Muscle layer of duodenum (tissue), 2 donors: ENCODE measurements at regions not wholly inside any gene's neighbourhood (a gene's known extent, or its start where the extent isn't known, plus 50 kb on each side); places are given as distances from the start of the nearest gene placed in this dataset.

ENCODE experiments used
- H3K27ac ChIP-seq: one replicate; pipeline ENCODE4 v1.7.0; 2013; ENCODE audit warnings: mild to moderate bottlenecking, low read length
- H3K27me3 ChIP-seq: one replicate; pipeline ENCODE4 v1.7.0; 2013; ENCODE audit warnings: low read depth, mild to moderate bottlenecking, control low read depth, low read length
- H3K36me3 ChIP-seq, 2 donors: one replicate each; pipeline ENCODE4 v1.7.0; 2013; ENCODE audit warnings: low read length in 2 of 2, control low read depth in 1 of 2, mild to moderate bottlenecking in 1 of 2; ENCODE audit not compliant: insufficient read depth in 2 of 2, control insufficient read depth in 1 of 2
- H3K4me1 ChIP-seq, 2 donors: one replicate each; pipeline ENCODE4 v1.7.0; 2013; ENCODE audit warnings: low read length in 2 of 2, mild to moderate bottlenecking in 2 of 2, control low read depth in 1 of 2, moderate library complexity in 1 of 2; ENCODE audit not compliant: insufficient read depth in 2 of 2, control insufficient read depth in 1 of 2
- H3K4me3 ChIP-seq, 2 donors: one replicate each; pipeline ENCODE4 v1.7.0; 2013; ENCODE audit warnings: low read length in 2 of 2, low read depth in 1 of 2, mild to moderate bottlenecking in 1 of 2
- H3K9me3 ChIP-seq, 2 donors: one replicate each; pipeline ENCODE4 v1.7.0; 2013; ENCODE audit warnings: low read length in 2 of 2, control low read depth in 1 of 2, mild to moderate bottlenecking in 1 of 2; ENCODE audit not compliant: control insufficient read depth in 1 of 2
- donor health status: healthy.

DNA sequence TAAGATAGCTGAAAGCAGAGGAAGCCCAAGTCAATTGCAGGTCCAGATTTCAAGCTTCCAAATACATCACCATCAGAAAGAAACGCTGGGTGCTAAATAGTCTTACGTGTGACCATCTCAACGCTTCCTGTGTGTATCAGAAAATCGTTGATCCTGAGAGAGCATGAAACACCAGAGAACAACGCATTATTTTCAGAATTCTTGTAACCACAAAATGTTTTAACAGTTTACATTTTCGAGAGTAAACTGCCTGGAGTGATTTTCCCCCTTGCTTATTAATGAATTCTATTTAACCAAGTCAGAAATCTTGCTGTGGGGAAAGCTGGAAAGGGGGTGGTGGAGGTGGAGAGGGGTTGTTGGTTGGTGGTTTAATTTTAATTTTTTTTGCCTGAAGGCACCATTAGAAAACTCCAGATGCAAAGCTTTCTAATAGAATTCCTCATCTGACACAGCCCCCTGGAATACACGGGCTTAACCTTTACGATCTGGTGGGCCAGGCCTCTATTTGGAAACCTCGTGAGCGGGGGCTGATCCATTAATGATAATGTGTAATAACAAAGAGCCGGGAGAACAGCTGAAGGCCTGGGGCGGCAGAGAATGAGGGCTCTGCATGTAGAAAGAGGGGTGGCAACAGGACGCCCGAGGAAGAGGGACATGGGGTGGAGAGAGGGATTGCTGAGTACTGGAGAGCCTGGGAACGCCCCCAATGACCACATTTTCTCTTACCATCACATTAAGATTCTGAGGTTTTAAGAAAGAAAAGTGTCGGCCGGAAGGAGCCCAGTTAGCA is 124.5 kb upstream of the NFIB start:
- Histone ChIP-seq H3K36me3 (no peaks in the 10 kb centered on the region), H3K4me1 (peaks cover 0 to 10% of the 10 kb centered on the region in 2 donors), H3K27ac (no peak overlapping the region), H3K27me3 (no peaks in the 10 kb centered on the region), H3K9me3 (no peaks in the 10 kb centered on the region), H3K4me3 (no peak overlapping the region)

DNA sequence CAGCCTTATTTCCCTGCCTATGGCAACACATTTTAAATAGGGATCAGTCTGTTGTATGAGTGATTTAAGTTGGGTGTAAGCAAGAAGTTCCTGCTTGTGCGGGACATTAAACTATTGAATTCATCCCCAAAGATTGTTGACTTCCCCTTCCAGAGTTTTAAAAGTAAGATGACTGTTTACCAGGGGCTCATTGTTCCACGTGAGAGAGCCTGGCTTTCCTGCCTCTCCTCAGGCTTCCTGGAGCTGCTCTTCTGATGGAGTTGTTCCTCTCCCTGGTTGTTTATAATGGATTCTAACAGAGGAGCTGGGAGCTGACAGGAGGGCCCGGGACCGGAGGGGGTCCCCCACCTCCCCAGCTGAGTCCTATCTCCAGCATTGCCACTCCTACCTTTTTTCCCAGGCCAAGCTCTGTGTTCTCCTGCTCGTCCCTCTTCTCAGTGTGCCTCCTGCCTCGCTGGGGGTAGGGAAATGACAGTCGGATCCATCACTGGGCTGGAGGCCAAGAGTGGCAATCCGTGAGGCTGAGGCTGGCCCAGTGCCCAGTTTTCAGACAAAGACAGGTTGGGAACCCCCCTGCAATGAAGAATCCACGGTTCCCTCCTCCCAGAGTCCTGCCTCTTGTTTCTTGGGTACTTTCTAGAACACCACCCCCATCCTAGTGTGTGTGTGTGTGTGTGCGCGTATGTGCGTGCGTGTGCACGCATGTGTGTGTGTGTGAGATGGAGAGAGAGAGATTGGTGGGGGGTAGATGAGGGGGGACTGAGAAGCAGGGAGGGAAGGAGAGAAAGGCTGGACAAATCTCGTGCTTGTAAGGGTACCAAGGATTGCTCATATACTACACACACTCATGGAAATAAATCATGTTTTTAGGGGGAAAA is 123.7 kb upstream of the NFIB start:
- H3K4me3 ChIP-seq: no peak overlapping the region
- no peak overlapping the region for H3K27ac ChIP-seq
- H3K36me3 ChIP-seq: no peaks in the 10 kb centered on the region
- H3K9me3 ChIP-seq: no peaks in the 10 kb centered on the region
- H3K27me3 ChIP-seq: no peaks in the 10 kb centered on the region
- H3K4me1 ChIP-seq: peaks cover 0 to 13% of the 10 kb centered on the region in 2 donors

DNA sequence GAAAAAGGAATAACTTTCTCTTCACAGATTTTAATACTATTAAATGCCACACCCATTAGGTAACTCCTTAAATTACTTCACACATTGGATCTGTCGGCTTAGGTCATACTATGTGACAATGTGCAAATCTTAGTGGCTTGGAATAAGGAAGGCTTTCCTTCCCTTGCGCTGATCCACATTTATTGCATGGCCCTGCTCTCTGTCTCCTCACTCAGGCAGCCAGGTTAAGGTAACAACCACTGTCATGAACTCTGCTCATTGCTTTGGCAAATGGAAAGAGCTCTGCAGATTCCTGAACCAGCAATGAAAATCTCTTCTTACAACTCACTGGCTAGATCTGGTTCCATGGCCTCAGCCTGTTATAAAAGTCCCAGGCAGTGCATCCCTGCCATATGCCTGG is 121.9 kb upstream of the NFIB start:
- Histone ChIP-seq H3K27me3 (no peaks in the 10 kb centered on the region), H3K9me3 (no peaks in the 10 kb centered on the region), H3K4me3 (no peak overlapping the region), H3K4me1 (peaks cover 0 to 13% of the 10 kb centered on the region in 2 donors), H3K27ac (no peak overlapping the region), H3K36me3 (no peaks in the 10 kb centered on the region)

DNA sequence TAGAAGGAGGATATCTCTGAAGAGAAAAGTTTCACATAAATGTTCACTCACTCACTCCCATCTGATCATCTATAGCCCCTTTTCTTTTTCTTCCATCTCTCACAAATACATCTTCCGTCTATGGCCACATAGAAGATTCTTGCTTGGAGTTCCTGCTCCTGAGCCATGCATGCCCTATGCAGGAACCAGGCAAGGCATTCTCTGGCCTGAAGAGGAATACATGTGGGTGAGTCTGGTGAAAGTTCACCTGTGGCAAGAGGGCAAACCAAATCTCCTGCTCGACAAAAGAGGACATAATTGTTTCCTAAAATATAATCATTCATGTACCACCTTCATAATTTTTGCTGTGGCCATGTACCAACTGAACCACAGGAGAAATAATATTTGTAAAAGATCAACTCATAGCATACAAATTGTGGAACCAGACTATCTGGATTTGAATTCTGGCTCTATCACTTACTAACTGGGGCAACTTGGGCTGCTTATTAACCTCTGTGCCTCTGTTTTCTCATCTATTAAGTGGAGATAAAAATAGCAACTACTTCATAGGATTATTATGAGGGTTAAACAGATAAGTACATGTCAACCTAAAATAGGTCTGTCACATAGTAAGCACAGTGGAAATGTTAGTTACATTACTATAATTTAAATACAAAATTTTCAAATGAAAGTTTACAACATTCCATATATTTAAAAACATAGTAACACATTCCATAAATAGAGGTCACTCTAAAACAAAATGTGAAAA is 121.2 kb upstream of the NFIB start:
- peaks cover 0 to 13% of the 10 kb centered on the region in 2 donors for H3K4me1 ChIP-seq
- H3K4me3 ChIP-seq: no peak overlapping the region
- H3K27ac ChIP-seq: no peak overlapping the region
- H3K9me3 ChIP-seq: no peaks in the 10 kb centered on the region
- H3K36me3 ChIP-seq: no peaks in the 10 kb centered on the region
- H3K27me3 ChIP-seq: no peaks in the 10 kb centered on the region

DNA sequence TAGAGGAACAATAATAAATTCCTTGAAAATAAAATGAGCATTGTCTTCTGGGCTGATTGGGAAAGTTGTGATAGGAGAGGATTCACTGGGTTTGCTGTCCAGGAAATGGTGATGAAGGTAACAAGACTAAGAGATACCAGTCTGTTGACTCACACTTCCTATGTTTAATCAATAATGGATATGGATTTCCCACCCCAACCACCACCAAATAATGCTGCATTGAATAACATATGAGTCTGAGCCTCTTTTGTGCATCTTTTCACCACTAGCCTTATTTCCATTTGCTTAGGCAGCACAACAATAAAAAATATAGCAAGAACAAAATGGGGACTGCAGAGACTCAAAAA is 120.2 kb upstream of the NFIB start:
- Histone ChIP-seq H3K27ac (no peak overlapping the region), H3K4me3 (no peak overlapping the region), H3K36me3 (no peaks in the 10 kb centered on the region), H3K27me3 (no peaks in the 10 kb centered on the region), H3K4me1 (peaks cover 0 to 13% of the 10 kb centered on the region in 2 donors), H3K9me3 (no peaks in the 10 kb centered on the region)

DNA sequence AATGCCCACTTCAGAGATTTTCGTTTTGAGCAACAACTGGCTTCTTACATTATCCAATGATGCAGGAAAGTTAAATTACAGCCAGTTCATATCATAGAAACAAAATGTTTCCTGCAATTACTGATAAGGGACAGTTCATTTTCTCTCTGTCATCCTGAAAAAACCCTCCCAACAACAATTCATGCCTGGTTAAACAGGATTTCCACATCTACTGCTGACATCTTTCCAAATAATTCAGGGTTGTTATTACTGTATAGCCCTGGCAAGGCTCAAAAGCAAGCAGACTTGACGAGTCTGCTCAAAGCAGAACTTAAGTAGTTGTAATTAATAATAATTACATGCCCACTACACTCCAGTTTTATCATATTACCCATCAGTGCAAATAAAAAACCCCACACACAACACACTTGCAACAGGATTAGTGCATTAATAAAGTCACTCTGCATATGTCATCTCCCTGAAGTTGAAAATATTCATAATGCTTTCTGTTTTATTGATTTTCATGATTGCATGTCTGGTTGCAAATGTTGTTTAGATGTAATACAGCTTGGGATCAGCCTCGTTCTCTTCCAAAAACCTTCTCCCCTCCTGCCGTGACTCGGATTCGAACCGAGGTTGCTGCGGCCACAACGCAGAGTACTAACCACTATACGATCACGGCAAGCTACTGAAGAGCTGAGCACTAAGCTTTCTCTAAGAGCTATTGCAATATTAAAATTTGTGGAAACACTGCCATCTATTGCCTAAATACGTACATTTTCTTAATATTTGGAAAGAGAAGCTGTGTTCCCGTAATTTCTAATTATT is 119.6 kb upstream of the NFIB start:
- H3K4me1 ChIP-seq: peaks cover 0 to 13% of the 10 kb centered on the region in 2 donors
- no peaks in the 10 kb centered on the region for H3K27me3 ChIP-seq
- no peak overlapping the region for H3K27ac ChIP-seq
- peak overlapping the region in 1 of 2 donors; percentile 12 for H3K4me3 ChIP-seq
- H3K9me3 ChIP-seq: no peaks in the 10 kb centered on the region
- no peaks in the 10 kb centered on the region for H3K36me3 ChIP-seq

DNA sequence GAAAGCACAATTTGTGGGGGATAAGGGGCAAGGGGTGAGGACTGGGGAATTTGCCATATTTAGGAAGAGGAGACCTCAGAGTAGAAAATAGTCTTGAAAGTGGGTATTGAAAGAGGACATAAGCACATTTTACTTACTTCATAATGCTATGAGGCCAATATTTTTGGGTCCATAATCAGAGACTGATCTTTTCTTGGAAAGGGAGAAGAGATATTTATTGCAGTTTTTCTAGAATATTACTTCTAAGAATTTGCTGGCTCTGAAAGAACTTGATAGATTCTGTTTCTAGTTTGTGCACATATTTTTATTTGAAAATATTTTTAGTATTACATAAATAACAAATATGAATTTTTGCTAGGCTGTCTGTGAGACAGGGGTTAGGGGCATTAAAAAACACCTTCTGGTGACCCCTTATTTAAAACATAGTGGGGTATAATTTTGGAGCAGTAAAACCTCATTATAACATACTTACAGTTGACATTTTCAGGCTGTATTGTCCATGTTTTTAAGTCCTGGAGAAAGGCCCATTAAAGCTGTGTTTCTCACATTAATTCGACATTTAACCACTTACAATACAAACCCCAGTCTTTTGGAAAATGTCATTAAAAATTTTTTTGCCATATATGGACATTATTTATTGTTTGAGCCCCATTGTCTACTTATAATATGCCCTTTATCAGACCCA is 118.9 kb upstream of the NFIB start:
- no peaks in the 10 kb centered on the region for H3K36me3 ChIP-seq
- peaks cover 0 to 13% of the 10 kb centered on the region in 2 donors for H3K4me1 ChIP-seq
- no peak overlapping the region for H3K4me3 ChIP-seq
- no peak overlapping the region for H3K27ac ChIP-seq
- no peaks in the 10 kb centered on the region for H3K27me3 ChIP-seq
- H3K9me3 ChIP-seq: no peaks in the 10 kb centered on the region

DNA sequence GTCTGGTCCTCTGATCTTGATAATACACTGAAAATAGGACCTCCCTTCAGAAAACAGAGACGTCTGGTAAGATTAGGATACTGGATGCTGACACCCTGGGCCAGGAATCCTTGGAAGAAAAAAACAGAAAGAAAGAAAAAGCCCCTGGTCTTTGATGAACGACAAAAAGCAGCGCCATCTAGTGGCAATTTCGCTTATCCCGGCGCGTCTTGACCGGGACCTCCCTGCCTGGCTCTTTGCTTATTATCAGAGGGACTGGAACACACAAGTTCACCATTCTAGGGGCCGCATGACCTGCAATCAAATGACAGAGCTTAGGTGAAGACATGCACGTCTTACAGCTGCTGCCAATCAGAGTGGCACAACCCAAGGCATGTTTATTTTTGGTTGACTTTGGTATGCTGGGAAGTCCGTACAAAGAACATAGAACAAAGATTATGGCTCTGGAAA is 114.9 kb upstream of the NFIB start:
- Histone ChIP-seq H3K4me3 (no peak overlapping the region), H3K9me3 (no peaks in the 10 kb centered on the region), H3K4me1 (peaks cover 0 to 7% of the 10 kb centered on the region in 2 donors), H3K36me3 (no peaks in the 10 kb centered on the region), H3K27me3 (no peaks in the 10 kb centered on the region), H3K27ac (no peak overlapping the region)

DNA sequence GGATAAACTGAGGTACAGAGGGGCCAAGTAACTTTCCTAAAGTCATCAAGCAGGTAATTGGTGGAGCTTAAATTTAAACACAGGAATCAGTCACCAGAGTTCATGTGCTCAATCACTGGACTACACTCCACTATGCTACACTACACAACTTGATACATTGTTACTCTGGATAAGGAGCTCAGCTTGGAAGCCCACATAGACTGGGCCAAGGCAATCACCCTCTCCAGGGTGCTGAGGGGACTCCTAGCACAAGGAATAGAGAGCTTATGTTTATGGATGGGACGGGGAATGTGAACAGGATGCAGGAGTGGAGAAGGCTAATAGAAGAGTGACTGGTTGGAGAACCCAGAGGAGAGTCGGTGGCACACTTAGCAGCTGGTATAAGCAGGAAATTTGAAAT is 113.5 kb upstream of the NFIB start:
- Histone ChIP-seq H3K4me1 (no peaks in the 10 kb centered on the region), H3K4me3 (no peak overlapping the region), H3K9me3 (no peaks in the 10 kb centered on the region), H3K27me3 (no peaks in the 10 kb centered on the region), H3K36me3 (no peaks in the 10 kb centered on the region), H3K27ac (no peak overlapping the region)

DNA sequence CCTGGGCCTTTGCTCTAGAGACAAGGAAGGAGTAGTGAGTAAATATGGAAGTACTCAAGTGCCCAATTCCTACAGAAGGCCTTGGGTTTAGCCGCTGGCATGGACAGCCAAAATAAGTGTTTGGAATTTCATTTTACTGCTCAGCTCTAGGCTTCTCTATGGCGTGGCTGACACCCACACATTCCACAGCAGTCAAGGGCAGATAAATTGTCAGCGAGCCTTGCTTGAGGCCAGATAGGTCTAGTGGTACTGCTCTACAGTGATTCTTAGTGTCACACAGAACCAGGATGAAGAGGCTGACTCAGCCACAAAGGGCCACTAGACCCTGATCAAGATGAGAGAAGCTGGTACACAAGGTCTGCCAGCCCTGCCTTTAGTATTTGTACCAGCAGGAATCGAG is 111.0 kb upstream of the NFIB start:
- Histone ChIP-seq H3K36me3 (no peaks in the 10 kb centered on the region), H3K27me3 (no peaks in the 10 kb centered on the region), H3K4me3 (no peak overlapping the region), H3K4me1 (no peaks in the 10 kb centered on the region), H3K9me3 (no peaks in the 10 kb centered on the region), H3K27ac (no peak overlapping the region)
